OCI-LY7 (cell line): ENCODE measurements at regions not wholly inside any gene's neighbourhood (a gene's known extent, or its start where the extent isn't known, plus 50 kb on each side); places are given as distances from the start of the nearest gene placed in this dataset.

Experiments used
- BruUV-seq: library from RNA; stranded (reverse); fragments of 400-500 nt; replicated peaks from 2 replicates; lab custom pipeline; 2021; lab: Mats Ljungman, UMichigan
- CTCF ChIA-PET: fragments of 300-600 bp; sonication (Branson Sonifier 250); formaldehyde crosslinking; loops from one replicate; lab custom pipeline; 2022; ENCODE audit warnings: antibody characterized with exemption; ENCODE audit not compliant: unreplicated experiment; lab: Charles Lee
- POLR2A ChIA-PET: fragments of 300-600 bp; sonication (Branson Sonifier 250); formaldehyde crosslinking; loops from one replicate; lab custom pipeline; 2022; ENCODE audit warnings: antibody characterized with exemption; lab: Charles Lee
- DNase-seq: peaks from one replicate; pipeline ENCODE4 v3.0.0-alpha.2; 2015; ENCODE audit warnings: low spot score
- H2AFZ ChIP-seq: fragments of 200-600 bp; sonication (generic), shearing (Covaris generic); 2 replicates; pipeline ENCODE4 v1.6.1; 2014; ENCODE audit warnings: mild to moderate bottlenecking, antibody characterized with exemption, low read length, moderate library complexity
- H3K27ac ChIP-seq: fragments of 200-600 bp; sonication (generic); 2 replicates; pipeline ENCODE4 v1.5.1; 2014; ENCODE audit warnings: mixed run types, low read depth, mild to moderate bottlenecking, moderate library complexity, low read length, inconsistent platforms; ENCODE audit not compliant: poor library complexity, severe bottlenecking
- H3K36me3 ChIP-seq: fragments of 200-600 bp; sonication (generic); 2 replicates; pipeline ENCODE4 v1.6.1; 2014; ENCODE audit warnings: mild to moderate bottlenecking, antibody characterized with exemption, low read length, moderate library complexity, mixed read lengths; ENCODE audit not compliant: insufficient read depth
- H3K4me1 ChIP-seq: fragments of 200-600 bp; sonication (generic); 2 replicates; pipeline ENCODE4 v1.5.1; 2014; ENCODE audit warnings: mild to moderate bottlenecking, low read length; ENCODE audit not compliant: insufficient read depth, poor library complexity, severe bottlenecking
- H3K4me2 ChIP-seq: fragments of 200-600 bp; sonication (generic); 2 replicates; pipeline ENCODE4 v1.6.1; 2014; ENCODE audit warnings: mild to moderate bottlenecking, low read length
- H3K4me3 ChIP-seq: fragments of 200-600 bp; sonication (generic); 2 replicates; pipeline ENCODE4 v1.5.1; 2014; ENCODE audit warnings: mild to moderate bottlenecking, low read depth, low read length; ENCODE audit not compliant: poor library complexity, severe bottlenecking
- H3K79me2 ChIP-seq: fragments of 200-600 bp; sonication (generic); 2 replicates; pipeline ENCODE4 v1.6.1; 2016; ENCODE audit warnings: low read depth, mild to moderate bottlenecking, low read length, moderate library complexity, mixed read lengths; ENCODE audit not compliant: insufficient read depth
- H3K9me2 ChIP-seq: fragments of 200-600 bp; sonication (generic); 2 replicates; pipeline ENCODE4 v1.6.1; 2016; ENCODE audit warnings: mild to moderate bottlenecking, low read length, mixed read lengths; ENCODE audit not compliant: insufficient read depth
- H3K9me3 ChIP-seq: fragments of 200-600 bp; sonication (generic); 2 replicates; pipeline ENCODE4 v1.6.1; 2014; ENCODE audit warnings: mild to moderate bottlenecking, mixed run types, low read length, mixed read lengths
- H4K20me1 ChIP-seq: fragments of 200-600 bp; sonication (generic); 2 replicates; pipeline ENCODE4 v1.6.1; 2014; ENCODE audit warnings: mild to moderate bottlenecking, antibody characterized with exemption, low read length, moderate library complexity, mixed read lengths; ENCODE audit not compliant: insufficient read depth
- EZH2phosphoT487 ChIP-seq: fragments of 200-600 bp; sonication (generic); IDR thresholded peaks from 2 replicates; pipeline ENCODE4 v1.6.1; 2018; ENCODE audit warnings: low read depth, borderline replicate concordance, mild to moderate bottlenecking, mixed run types, antibody characterized with exemption, low read length, moderate library complexity, mixed read lengths
- intact Hi-C: fragments of 100-400 bp; cut with micrococcal nuclease; formaldehyde crosslinking; loops from one replicate; pipeline ENCODE4 v1.10.0; 2022; ENCODE audit not compliant: unreplicated experiment
- TF ChIP-seq, protein P1 (sequence below): fragments of 200-600 bp; sonication (generic); conservative IDR thresholded peaks from 2 replicates; pipeline ENCODE4 v1.5.1; 2014; ENCODE audit warnings: mild to moderate bottlenecking, antibody characterized with exemption, low read length, moderate library complexity, mixed read lengths

DNA sequence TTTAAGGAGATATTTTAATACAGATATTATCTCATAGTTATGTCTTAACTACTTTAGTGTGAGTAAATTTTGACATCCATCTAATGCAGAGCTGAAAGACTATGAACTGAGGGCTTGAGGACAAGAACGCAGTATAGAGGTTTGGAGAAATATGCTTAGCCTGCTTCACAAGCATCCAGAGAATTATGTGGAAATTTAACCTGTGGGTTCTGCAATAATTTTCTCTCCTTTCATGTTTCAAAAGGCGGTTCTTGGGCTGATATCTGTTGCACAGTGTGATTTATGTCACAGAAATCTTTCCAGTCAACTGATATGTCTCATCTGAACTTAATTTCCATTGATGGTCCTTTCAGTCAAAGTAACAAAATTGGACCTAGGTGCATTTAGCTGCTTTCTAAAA, 371.9 kb upstream of the VRK2 start:
- H3K79me2 ChIP-seq, result no peaks in the 10 kb centered on the region
- H3K4me1 ChIP-seq, result no peaks in the 10 kb centered on the region
- H3K36me3 ChIP-seq, result no peaks in the 10 kb centered on the region
- H3K9me2 ChIP-seq, result no peaks in the 10 kb centered on the region
- no peak overlapping the region for H3K4me2 ChIP-seq
- no peak overlapping the region for H2AFZ ChIP-seq
- H4K20me1 ChIP-seq, result no peaks in the 10 kb centered on the region
- H3K4me3 ChIP-seq, result no peak overlapping the region
- DNase-seq, result no peak
- BruUV-seq, result no TSS peak
- no peak overlapping the region for H3K27ac ChIP-seq
- POLR2A ChIA-PET, result no interaction called here
- CTCF ChIA-PET, result no interaction called here
- intact Hi-C loops, result no loop called here
- H3K9me3 ChIP-seq, result no peaks in the 10 kb centered on the region
- TF ChIP-seq, protein P1, sequence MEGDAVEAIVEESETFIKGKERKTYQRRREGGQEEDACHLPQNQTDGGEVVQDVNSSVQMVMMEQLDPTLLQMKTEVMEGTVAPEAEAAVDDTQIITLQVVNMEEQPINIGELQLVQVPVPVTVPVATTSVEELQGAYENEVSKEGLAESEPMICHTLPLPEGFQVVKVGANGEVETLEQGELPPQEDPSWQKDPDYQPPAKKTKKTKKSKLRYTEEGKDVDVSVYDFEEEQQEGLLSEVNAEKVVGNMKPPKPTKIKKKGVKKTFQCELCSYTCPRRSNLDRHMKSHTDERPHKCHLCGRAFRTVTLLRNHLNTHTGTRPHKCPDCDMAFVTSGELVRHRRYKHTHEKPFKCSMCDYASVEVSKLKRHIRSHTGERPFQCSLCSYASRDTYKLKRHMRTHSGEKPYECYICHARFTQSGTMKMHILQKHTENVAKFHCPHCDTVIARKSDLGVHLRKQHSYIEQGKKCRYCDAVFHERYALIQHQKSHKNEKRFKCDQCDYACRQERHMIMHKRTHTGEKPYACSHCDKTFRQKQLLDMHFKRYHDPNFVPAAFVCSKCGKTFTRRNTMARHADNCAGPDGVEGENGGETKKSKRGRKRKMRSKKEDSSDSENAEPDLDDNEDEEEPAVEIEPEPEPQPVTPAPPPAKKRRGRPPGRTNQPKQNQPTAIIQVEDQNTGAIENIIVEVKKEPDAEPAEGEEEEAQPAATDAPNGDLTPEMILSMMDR, result no peak
- TF ChIP-seq EZH2phosphoT487, result no peak

DNA sequence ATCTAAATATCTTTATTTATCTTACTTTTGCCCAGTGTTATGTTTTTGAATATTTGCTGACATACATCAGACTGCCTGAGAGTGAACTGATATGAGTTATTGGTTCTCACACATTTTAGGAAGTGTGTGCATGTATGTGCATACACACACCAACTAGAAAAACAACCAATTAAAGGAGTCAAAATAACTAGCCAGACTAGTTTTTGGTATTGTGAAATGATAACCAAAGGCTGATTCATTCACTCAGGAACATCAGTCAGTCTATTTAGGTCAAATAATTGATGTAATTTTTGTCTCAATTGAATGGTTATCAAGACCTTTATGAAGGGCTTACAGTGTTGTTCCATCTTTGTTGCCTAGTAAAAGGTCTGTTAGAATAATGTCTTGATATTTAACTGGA, 369.3 kb upstream of the VRK2 start:
- H3K4me1 ChIP-seq, result no peaks in the 10 kb centered on the region
- no peak overlapping the region for H2AFZ ChIP-seq
- H4K20me1 ChIP-seq, result no peaks in the 10 kb centered on the region
- no peak for DNase-seq
- BruUV-seq, result no TSS peak
- no peak for TF ChIP-seq EZH2phosphoT487
- TF ChIP-seq, protein P1, result no peak
- no peaks in the 10 kb centered on the region for H3K36me3 ChIP-seq
- intact Hi-C loops, result no loop called here
- no peaks in the 10 kb centered on the region for H3K79me2 ChIP-seq
- CTCF ChIA-PET, result no interaction called here
- POLR2A ChIA-PET, result no interaction called here
- H3K27ac ChIP-seq, result no peak overlapping the region
- H3K4me3 ChIP-seq, result no peak overlapping the region
- H3K9me3 ChIP-seq, result no peaks in the 10 kb centered on the region
- H3K9me2 ChIP-seq, result no peaks in the 10 kb centered on the region
- H3K4me2 ChIP-seq, result no peak overlapping the region

DNA sequence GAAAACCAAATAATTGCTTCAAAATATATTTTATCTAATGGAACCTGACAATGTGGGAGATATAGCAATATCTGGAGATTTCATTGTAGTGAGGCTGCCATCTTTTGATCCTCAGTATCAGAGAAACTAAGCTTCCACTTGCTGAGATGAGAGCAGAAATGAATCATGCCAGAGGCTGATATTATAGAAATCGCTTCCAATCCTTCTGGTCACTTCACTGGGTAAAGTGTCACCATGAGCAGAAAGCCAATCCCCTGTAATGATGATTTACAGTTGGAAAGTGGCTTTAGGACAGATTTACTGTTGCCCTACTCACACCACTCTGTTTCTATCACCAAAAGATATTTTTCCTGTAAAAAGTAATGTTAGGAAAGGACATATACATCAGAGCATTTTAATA, 365.0 kb upstream of the VRK2 start:
- Histone ChIP-seq H4K20me1 (no peaks in the 10 kb centered on the region), H3K79me2 (no peaks in the 10 kb centered on the region), H3K27ac (no peak overlapping the region), H3K36me3 (no peaks in the 10 kb centered on the region), H3K9me2 (no peaks in the 10 kb centered on the region), H3K9me3 (no peaks in the 10 kb centered on the region), H3K4me2 (no peak overlapping the region), H3K4me3 (no peak overlapping the region), H2AFZ (no peak overlapping the region), H3K4me1 (no peaks in the 10 kb centered on the region)
- TF ChIP-seq, protein P1, result no peak
- no peak for TF ChIP-seq EZH2phosphoT487
- no peak for DNase-seq
- POLR2A ChIA-PET, result interaction anchor here (1.1 kb wide), 1 partner anchor 17 kb away, joined by 3 read pairs; no protein-coding TSS in a partner anchor
- CTCF ChIA-PET, result no interaction called here
- intact Hi-C loops, result no loop called here
- no TSS peak for BruUV-seq
